ENCODE measurements at regions not wholly inside any gene's neighbourhood (a gene's known extent, or its start where the extent isn't known, plus 50 kb on each side); places are given as distances from the start of the nearest gene placed in this dataset.

DNA sequence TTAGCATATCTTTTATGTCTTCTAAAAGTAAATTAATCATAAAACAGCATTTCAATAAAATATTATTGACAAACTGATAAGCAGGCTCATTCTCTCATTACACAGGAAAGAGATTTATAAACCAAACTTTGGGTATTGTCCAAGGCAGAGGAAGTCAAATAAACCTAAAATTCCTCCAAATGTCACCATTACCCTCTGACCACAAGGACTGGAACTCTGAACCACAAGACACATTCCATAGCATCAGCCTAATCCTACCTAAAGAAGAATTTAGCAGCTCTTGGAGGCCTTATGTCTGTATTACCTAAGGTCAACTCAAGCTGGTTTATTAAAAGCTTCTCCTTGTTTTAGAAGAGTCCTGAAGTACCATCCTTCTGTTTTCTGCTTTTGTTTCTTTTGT is 82.4 kb upstream of the SLC13A1 start:
- intact Hi-C loops (cut with DNase I; ENCODE audit: low total_unique reads), result no loop called here
- TF ChIP-seq POLR2A (IDR thresholded peaks at IDR 0.05), result no peak
- TF ChIP-seq, protein P1, sequence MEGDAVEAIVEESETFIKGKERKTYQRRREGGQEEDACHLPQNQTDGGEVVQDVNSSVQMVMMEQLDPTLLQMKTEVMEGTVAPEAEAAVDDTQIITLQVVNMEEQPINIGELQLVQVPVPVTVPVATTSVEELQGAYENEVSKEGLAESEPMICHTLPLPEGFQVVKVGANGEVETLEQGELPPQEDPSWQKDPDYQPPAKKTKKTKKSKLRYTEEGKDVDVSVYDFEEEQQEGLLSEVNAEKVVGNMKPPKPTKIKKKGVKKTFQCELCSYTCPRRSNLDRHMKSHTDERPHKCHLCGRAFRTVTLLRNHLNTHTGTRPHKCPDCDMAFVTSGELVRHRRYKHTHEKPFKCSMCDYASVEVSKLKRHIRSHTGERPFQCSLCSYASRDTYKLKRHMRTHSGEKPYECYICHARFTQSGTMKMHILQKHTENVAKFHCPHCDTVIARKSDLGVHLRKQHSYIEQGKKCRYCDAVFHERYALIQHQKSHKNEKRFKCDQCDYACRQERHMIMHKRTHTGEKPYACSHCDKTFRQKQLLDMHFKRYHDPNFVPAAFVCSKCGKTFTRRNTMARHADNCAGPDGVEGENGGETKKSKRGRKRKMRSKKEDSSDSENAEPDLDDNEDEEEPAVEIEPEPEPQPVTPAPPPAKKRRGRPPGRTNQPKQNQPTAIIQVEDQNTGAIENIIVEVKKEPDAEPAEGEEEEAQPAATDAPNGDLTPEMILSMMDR (IDR thresholded peaks at IDR 0.05), result no peak
- H3K4me3 ChIP-seq (ENCODE audit: low read depth, poor library complexity, severe bottlenecking), result no peak overlapping the region
- DNase-seq (ENCODE audit: low spot score in 2 of 2), result no peak

DNA sequence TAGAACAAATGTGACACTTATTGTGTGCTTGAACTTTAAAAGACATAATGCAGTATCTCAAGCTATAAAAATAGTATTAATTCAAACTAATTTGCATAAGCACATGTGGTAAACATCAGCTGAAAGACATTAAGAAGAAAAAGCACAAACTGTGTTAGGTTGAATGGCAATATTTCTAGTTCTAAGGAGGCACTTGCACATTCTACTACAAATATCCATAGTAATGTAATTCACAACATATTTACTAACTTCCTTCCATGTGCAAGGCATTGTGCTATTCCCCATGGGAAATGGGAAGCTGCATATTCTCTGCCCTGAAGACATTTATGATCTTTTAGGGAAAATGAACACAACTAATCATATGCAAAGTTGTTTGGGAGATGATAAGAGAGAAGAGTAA is 80.2 kb upstream of the SLC13A1 start:
- intact Hi-C loops (cut with DNase I; ENCODE audit: low total_unique reads), result no loop called here
- H3K4me3 ChIP-seq (ENCODE audit: low read depth, poor library complexity, severe bottlenecking), result no peak overlapping the region
- no peak for TF ChIP-seq POLR2A (IDR thresholded peaks at IDR 0.05)
- TF ChIP-seq, protein P1 (IDR thresholded peaks at IDR 0.05), result no peak
- DNase-seq (ENCODE audit: low spot score in 2 of 2), result no peak

DNA sequence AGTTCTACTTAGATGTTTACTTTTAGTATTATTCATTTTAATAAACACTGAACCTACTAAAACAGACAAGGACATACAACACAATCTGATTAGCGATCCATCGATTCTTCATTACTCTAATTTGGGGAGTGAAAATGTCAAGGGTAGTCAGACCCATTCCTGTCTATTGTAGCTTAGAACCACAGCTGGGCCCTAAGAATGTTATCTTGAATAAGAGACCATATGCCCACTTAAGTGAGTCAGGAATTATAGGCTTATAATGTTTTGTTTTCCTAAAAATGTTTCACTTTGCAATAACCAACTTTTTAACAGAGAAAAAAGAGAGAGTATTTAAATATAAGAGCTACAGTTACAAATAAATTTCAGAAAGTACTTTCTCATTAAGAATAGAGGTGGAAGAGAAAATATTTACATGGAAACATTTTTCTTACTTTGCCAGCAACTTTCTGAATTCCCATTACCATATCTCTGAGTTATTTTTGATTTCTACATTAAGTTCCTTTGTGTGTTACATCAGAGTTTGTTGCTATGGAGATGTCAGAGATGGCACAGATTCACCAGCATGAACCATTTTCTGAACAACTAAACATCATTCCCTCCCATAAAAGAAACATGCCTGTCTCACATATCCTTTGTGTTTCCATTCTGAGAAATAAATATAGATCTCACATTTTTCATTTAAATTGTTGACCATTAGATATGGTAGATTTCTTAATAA is 75.4 kb upstream of the SLC13A1 start:
- WGBS, 2 donors, result 90 to 94% methylated on average over 2 of the region's 2 CpGs
- TF ChIP-seq POLR2A (IDR thresholded peaks at IDR 0.05), result no peak
- TF ChIP-seq, protein P1 (IDR thresholded peaks at IDR 0.05), result no peak
- H3K4me3 ChIP-seq (ENCODE audit: low read depth, poor library complexity, severe bottlenecking), result no peak overlapping the region
- intact Hi-C loops (cut with DNase I; ENCODE audit: low total_unique reads), result no loop called here
- DNase-seq (ENCODE audit: low spot score in 2 of 2), result no peak

DNA sequence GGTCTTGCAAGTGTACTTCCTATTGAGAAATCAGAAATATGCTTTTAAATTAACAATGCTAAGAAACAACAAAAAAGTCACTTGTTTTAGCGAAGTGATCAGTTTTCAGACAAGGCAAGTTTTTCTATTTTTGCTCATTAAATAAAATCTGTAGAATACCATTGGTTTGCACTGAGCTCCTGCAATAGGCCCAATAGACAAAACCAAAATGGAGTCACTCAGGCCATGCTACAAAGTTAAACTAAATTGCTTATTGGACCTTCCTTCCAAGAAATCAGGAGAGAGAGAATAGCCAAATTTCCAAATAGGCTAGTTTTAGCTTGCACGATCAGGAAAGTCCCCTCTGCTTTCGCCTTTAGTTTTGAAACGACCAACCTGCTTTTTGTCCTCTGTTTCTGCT is 73.4 kb upstream of the SLC13A1 start:
- intact Hi-C loops (cut with DNase I; ENCODE audit: low total_unique reads), result no loop called here
- WGBS, 2 donors, result 78 to 83% methylated on average over 4 of the region's 4 CpGs
- H3K4me3 ChIP-seq (ENCODE audit: low read depth, poor library complexity, severe bottlenecking), result no peak overlapping the region
- no peak for TF ChIP-seq POLR2A (IDR thresholded peaks at IDR 0.05)
- TF ChIP-seq, protein P1 (IDR thresholded peaks at IDR 0.05), result no peak
- no peak for DNase-seq (ENCODE audit: low spot score in 2 of 2)

DNA sequence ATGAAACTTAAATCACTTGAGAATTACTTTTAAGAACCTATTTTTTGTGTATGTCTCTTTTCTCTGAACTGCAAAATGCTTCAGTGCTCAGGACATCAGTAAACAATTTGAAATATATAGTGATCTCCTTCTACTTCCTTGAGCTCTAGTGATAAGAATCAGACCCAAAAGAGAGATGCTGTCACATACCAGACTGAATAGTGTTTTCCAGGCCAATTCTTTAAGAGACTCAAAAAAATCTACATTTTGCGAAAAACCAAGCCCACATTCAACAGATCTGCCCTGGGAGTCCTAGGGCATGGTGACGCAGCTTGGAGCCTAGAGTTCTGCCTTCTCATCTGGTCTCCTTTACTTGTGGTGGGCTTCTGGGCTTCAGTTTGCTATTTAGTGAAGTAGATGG is 72.1 kb upstream of the SLC13A1 start:
- TF ChIP-seq, protein P1 (IDR thresholded peaks at IDR 0.05), result no peak
- TF ChIP-seq POLR2A (IDR thresholded peaks at IDR 0.05), result no peak
- H3K4me3 ChIP-seq (ENCODE audit: low read depth, poor library complexity, severe bottlenecking), result no peak overlapping the region
- intact Hi-C loops (cut with DNase I; ENCODE audit: low total_unique reads), result no loop called here
- WGBS, 2 donors, result 92 to 93% methylated on average over 2 of the region's 2 CpGs
- no peak for DNase-seq (ENCODE audit: low spot score in 2 of 2)

DNA sequence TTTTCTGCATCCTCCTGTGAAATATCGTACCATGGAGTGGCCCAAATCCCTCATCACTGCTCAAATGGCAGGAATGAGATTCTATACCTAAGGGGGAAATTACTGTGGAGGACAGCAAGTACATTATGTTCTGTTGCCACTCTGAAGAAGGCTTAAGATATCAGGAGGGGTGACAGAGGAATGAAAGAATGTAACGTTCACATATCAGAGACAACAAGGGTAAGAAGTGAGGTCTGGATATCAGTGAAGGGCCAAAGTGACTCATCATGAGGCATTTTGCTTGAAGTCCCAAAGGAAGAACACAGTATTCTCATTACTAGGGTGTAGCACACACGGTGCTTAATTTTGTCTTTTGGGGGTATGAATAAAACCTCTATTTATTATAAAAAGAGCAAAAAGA is 71.5 kb upstream of the SLC13A1 start:
- DNase-seq (ENCODE audit: low spot score in 2 of 2), result no peak
- H3K4me3 ChIP-seq (ENCODE audit: low read depth, poor library complexity, severe bottlenecking), result no peak overlapping the region
- intact Hi-C loops (cut with DNase I; ENCODE audit: low total_unique reads), result no loop called here
- WGBS, 2 donors, result 68 to 73% methylated on average over 3 of the region's 3 CpGs
- no peak for TF ChIP-seq POLR2A (IDR thresholded peaks at IDR 0.05)
- TF ChIP-seq, protein P1 (IDR thresholded peaks at IDR 0.05), result no peak
